SK-N-MC (cell line): ENCODE measurements at regions not wholly inside any gene's neighbourhood (a gene's known extent, or its start where the extent isn't known, plus 50 kb on each side); places are given as distances from the start of the nearest gene placed in this dataset.

Source experiments
- DNase-seq: peaks from one replicate; pipeline ENCODE4 v3.0.0-alpha.2; 2011; ENCODE audit warnings: low read depth, low spot score
- H3K27ac ChIP-seq: fragments of 200-600 bp; sonication (generic); 2 replicates; pipeline ENCODE4 v1.5.1; 2016; ENCODE audit warnings: mixed run types
- H3K36me3 ChIP-seq: fragments of 200-600 bp; sonication (generic); 2 replicates; pipeline ENCODE4 v1.6.1; 2017; ENCODE audit warnings: antibody characterized with exemption, low read length, mixed read lengths; ENCODE audit not compliant: insufficient read depth
- H3K4me3 ChIP-seq: fragments of 200-600 bp; sonication (generic); 2 replicates; pipeline ENCODE4 v1.5.1; 2016
- H3K9ac ChIP-seq: fragments of 200-600 bp; sonication (generic); 2 replicates; pipeline ENCODE4 v1.8.0; 2017; ENCODE audit warnings: mixed run types, mixed read lengths; ENCODE audit not compliant: insufficient read length
- H3K9me3 ChIP-seq: fragments of 200-600 bp; sonication (generic); 2 replicates; pipeline ENCODE4 v1.6.1; 2017; ENCODE audit warnings: low read depth, mild to moderate bottlenecking, antibody characterized with exemption, low read length, moderate library complexity, mixed read lengths
- EZH2 ChIP-seq: fragments of 200-600 bp; sonication (generic); IDR thresholded peaks from one replicate; pipeline ENCODE4 v1.6.1; 2017; ENCODE audit warnings: antibody characterized with exemption
- FOXP2 ChIP-seq: optimal IDR thresholded peaks from 2 replicates; pipeline ENCODE3; 2011; ENCODE audit warnings: mild to moderate bottlenecking, moderate library complexity; ENCODE audit not compliant: insufficient read depth; ENCODE audit errors: extremely low read length, control extremely low read depth
- POLR2AphosphoS5 ChIP-seq: IDR thresholded peaks from 2 replicates; pipeline ENCODE4 v1.6.1; 2012; ENCODE audit warnings: mild to moderate bottlenecking, low read depth, low read length, borderline replicate concordance

DNA sequence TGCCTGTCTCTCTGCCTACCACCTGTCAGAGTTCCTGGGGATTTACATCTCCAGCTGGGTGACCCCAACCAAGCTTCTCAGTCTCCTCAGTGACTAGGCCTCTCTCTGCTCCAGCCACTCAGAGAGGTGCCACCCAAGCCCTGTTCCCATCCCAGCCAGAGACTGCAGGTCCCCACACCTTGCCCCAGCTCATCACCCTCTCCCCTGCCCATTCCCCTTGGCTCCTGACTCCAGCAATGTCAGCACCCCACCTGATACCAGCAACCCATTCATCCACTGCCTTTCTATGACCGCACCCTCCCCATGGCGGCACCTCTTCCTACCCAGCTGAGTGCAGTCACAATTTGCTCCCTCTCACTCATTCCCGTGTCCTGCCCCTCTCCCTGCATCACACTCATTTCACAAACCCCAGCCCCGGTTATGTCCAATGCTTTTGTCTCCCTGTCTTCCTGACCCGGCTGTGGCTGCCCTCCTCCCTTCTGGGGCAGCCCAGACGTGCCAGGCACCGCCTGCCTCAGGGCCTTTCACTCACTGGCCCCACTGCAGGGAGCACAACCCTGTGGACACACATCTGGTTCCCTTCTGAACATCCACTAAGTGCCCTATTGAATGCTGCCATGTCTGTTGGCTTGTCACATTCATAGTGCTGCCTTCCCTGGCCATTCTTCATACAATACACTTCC lies 494.8 kb upstream of the HS6ST1 start:
- Histone ChIP-seq H3K4me3 (no peak overlapping the region), H3K36me3 (no peaks in the 10 kb centered on the region), H3K9me3 (no peaks in the 10 kb centered on the region), H3K27ac (no peak overlapping the region), H3K9ac (no peak overlapping the region)
- DNase-seq, result no peak
- no peak for TF ChIP-seq POLR2AphosphoS5
- TF ChIP-seq FOXP2, result no peak
- no peak for TF ChIP-seq EZH2

DNA sequence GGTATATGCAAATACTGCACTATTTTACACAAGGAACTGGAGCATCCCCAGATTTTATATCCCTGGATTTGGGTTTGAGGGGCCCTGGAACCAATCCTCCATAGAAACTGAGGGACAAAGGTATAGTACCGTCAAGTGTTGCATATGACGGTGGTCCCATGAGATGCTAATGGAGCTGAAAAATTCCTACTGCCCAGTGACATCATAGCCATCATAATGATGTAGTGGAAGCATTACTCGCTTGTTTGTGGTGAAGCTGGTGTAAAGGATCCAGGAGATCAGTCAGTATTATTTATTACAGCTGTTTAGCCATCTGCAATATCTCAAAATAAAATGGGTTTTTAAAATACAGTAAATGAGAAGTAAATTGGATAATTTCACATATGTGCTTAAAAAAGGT lies 496.6 kb upstream of the HS6ST1 start:
- H3K9me3 ChIP-seq, result no peaks in the 10 kb centered on the region
- no peak overlapping the region for H3K27ac ChIP-seq
- no peak for DNase-seq
- H3K4me3 ChIP-seq, result no peak overlapping the region
- TF ChIP-seq POLR2AphosphoS5 (no peak), EZH2 (no peak), FOXP2 (no peak)
- no peaks in the 10 kb centered on the region for H3K36me3 ChIP-seq
- H3K9ac ChIP-seq, result no peak overlapping the region

DNA sequence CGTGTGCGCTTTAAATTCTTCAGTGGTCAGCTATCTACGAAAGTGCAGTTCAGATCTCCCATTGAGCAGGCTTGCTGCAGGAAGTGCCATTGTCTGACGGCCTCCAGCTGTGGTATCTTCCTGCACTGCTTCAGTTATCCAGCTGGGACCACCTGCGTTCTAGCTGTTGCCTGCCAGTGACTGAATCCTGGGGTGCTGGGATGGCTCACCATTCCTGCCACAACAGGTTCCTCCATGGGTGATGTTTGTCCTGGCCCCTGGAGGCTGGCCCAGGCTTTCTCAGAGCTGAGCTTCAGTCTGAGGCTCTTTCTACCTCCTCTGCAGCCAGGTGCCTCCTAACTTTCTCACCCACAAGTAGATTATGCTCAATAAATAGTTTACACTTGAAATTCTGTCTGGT lies 498.5 kb upstream of the HS6ST1 start:
- DNase-seq, result no peak
- no peak overlapping the region for H3K9ac ChIP-seq

GRCh38 chr2:128817813-128818212 lies 499.1 kb upstream of the HS6ST1 start:
- H3K4me3 ChIP-seq, result no peak overlapping the region
- H3K9me3 ChIP-seq, result no peaks in the 10 kb centered on the region
- H3K36me3 ChIP-seq, result no peaks in the 10 kb centered on the region
- DNase-seq, result no peak
- TF ChIP-seq POLR2AphosphoS5, result no peak
- TF ChIP-seq EZH2, result no peak
- TF ChIP-seq FOXP2, result no peak
- no peak overlapping the region for H3K27ac ChIP-seq
- no peak overlapping the region for H3K9ac ChIP-seq

More for the DNA sequence above, 498.5 kb upstream of the HS6ST1 start:
- Histone ChIP-seq H3K4me3 (no peak overlapping the region), H3K27ac (no peak overlapping the region), H3K36me3 (no peaks in the 10 kb centered on the region), H3K9me3 (no peaks in the 10 kb centered on the region)
- no peak for TF ChIP-seq FOXP2
- no peak for TF ChIP-seq POLR2AphosphoS5
- TF ChIP-seq EZH2, result no peak

- DNase-seq, result peak; percentile 5
- H3K36me3 ChIP-seq, result no peaks in the 10 kb centered on the region
- no peak overlapping the region for H3K27ac ChIP-seq
- no peak for TF ChIP-seq FOXP2
- TF ChIP-seq POLR2AphosphoS5, result no peak
- TF ChIP-seq EZH2, result no peak
- H3K4me3 ChIP-seq, result no peak overlapping the region
- no peak overlapping the region for H3K9ac ChIP-seq
- no peaks in the 10 kb centered on the region for H3K9me3 ChIP-seq
These were observed 499.6 kb upstream of the HS6ST1 start for GRCh38 chr2:128818248-128818647.

GRCh38 chr2:128818704-128819491 lies 500.2 kb upstream of the HS6ST1 start:
- Histone ChIP-seq H3K27ac (no peak overlapping the region), H3K4me3 (no peak overlapping the region), H3K36me3 (no peaks in the 10 kb centered on the region), H3K9ac (no peak overlapping the region), H3K9me3 (no peaks in the 10 kb centered on the region)
- no peak for DNase-seq
- TF ChIP-seq POLR2AphosphoS5, result no peak
- TF ChIP-seq EZH2, result no peak
- no peak for TF ChIP-seq FOXP2

- DNase-seq, result no peak
- H3K9me3 ChIP-seq, result no peaks in the 10 kb centered on the region
- H3K27ac ChIP-seq, result no peak overlapping the region
- no peak overlapping the region for H3K4me3 ChIP-seq
- no peaks in the 10 kb centered on the region for H3K36me3 ChIP-seq
- no peak for TF ChIP-seq POLR2AphosphoS5
- no peak for TF ChIP-seq FOXP2
- TF ChIP-seq EZH2, result no peak
- no peak overlapping the region for H3K9ac ChIP-seq
These were observed 501.8 kb upstream of the HS6ST1 start for GRCh38 chr2:128820452-128820851.

DNA sequence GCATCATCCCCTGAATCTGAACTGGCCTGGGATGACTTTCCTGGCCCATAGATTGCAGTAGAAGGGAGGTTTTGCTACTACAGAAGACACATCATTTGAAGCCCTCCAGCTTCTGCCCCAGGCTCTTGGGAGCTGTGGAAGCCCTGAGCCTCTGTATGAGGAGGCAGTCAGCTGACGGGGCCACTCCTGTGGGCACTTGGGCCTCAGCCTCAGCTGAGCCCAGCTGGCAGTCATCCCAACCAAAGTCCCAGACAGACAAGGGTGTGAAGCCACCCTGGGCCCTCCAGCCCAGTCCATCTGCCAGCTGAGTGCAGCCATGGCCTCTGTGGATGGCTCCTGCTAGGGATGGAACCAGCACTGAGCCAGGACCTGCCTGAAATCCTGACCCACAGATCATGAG lies 502.3 kb upstream of the HS6ST1 start:
- H3K36me3 ChIP-seq, result no peaks in the 10 kb centered on the region

More for the DNA sequence above, 502.3 kb upstream of the HS6ST1 start:
- no peak for DNase-seq
- no peak overlapping the region for H3K27ac ChIP-seq
- no peaks in the 10 kb centered on the region for H3K9me3 ChIP-seq
- no peak for TF ChIP-seq FOXP2
- TF ChIP-seq EZH2, result no peak
- TF ChIP-seq POLR2AphosphoS5, result no peak
- no peak overlapping the region for H3K4me3 ChIP-seq
- no peak overlapping the region for H3K9ac ChIP-seq
